HG02970 (cell line): ENCODE measurements at regions not wholly inside any gene's neighbourhood (a gene's known extent, or its start where the extent isn't known, plus 50 kb on each side); places are given as distances from the start of the nearest gene placed in this dataset.
A peak's percentile ranks its signal among the peaks of the same experiment; 100 is the strongest.
"Not testable (repeated sequence)": the region's sequence is repeated elsewhere in the genome, so short reads cannot be mapped to it uniquely, and the experiment has no call there.

Source experiments
- ATAC-seq: cut with Tn5 transposase; IDR thresholded peaks from one replicate; pipeline ENCODE4 v1.9.1; 2021; ENCODE audit warnings: mild to moderate bottlenecking, moderate library complexity, moderate number of reproducible peaks; ENCODE audit not compliant: unreplicated experiment, low FRiP score

DNA sequence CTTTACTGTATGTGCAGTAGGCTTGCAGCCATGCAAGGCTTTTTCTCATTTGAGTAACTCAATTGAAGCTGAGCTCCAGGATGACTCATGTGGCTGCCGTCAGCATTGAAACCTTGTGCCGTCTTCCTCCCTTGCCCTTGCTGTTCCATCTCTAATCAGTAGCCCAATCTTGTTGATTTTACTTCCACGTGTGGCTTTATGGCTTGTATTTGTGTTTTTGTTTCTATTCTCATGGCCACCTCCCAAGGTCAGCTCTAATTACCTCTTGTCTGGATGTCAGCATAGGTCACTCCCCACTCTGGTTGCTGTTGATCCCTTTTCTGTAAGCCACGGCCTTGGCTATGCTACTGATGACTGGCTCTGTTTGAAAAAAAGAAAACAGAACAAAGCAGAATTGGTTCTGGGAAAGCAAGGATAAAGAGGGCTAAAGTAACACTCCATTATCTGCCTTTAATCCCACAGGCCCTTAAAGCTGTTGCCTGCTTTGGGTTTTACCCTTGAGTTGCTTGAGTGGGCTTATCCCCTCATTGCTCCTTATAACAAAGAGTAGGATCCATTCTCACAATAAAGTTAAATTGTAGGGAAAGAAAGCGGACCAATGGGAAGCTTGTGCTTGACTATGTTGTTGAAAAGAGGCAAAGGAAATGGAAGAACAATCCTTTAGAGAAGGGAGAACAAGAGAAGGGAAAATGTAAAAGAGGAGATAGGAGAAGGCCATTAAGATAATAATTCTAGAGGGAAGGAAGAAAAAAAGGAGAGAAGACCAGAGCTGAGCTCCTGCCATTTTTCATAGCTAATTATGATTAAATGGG is 173.9 kb upstream of the PGRMC2 start:
- ATAC-seq = no peak

DNA sequence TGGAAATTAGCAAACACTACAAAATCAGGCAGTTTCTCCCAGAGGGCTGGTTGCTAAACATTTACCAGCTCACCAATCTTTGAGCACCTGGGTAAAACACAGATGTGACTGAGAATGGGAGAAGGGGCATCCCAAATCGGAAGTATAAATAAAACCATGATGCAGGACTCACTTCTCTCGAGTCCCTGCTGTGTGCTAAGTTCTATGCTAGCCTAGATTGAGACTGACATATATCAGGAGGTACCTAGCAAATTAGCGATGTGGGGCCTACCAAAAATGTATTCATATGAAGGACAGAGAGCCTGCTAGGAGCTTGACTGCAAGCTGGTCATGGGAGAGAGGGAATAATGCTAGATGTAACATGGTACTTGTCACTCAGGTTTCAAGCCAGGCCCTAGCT is 171.9 kb upstream of the PGRMC2 start:
- ATAC-seq = no peak

DNA sequence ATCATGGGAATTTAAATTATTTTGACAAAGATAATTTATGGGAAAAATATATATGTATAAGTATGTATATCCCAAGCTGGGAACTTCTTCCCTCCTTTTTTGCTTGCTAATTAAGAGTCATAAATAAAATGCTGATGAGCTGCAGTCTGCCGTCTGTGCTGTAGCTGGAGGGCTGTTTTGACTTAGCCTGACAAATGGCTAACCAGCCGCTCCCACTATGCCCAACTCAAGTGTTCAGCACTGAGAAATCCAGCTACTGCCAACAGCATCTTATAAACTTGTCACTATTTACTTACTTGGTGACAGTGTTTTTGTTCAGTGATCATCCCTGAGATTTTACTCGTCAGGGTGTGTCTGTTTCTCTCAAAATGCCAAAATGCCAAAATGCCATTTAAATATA is 171.2 kb upstream of the PGRMC2 start:
- no peak for ATAC-seq

DNA sequence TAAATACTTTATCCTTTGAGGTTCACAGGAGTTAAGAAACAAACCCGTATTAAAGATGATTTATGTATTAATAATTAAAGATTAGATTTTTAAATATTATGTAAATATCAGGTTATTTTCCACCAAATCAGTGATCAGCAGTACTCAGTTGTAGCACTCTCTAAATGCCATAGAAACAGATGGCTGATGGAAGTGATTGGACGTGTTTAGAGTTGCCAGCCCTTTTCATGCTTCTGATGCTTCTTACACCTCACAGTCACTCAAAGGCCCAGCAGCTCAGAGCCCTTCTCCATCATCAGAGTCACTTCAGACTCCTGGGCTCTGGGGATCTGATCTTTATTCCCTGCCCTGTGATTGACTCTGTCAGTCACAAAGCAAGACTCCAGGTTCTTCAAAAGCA is 170.1 kb upstream of the PGRMC2 start:
- no peak for ATAC-seq

DNA sequence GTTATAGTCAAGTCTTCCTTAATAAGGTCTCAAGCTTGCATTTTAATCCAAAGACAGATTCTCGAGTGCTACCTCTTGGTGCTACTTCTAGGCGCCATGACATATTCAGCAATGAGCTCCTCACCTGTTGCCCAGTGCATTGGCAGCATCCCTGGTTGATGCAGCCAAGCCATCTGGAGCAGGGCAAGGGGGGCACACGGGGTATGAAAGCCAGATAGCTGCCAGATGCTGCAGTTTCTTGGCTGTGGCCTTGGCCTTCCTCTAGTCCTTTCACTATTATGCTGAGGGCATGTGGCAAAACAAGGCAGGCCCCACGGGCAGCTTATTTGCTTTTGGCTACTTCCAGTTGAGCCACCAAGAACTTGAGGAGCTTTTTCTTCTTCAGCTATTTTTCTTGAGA is 168.6 kb upstream of the PGRMC2 start:
- no peak for ATAC-seq

DNA sequence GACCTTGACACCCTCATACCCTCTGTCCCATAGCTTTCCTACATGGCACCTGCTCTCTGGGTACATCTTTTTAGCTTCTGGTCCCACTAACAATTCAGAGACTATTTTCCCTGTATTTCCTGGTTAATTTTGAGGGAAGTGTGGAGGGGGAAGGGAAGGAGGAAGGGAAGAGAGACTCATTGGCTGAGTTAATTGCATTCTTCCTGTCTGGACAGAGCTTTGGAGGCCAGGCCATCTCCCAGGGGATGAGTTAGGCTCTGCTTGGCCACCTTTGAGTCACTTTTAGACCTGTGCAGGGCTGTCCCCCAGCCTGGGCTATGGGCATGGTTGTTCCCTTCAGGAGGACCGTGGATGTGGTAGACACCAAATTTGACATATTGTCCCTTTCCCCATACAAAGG is 167.9 kb upstream of the PGRMC2 start:
- no peak for ATAC-seq

DNA sequence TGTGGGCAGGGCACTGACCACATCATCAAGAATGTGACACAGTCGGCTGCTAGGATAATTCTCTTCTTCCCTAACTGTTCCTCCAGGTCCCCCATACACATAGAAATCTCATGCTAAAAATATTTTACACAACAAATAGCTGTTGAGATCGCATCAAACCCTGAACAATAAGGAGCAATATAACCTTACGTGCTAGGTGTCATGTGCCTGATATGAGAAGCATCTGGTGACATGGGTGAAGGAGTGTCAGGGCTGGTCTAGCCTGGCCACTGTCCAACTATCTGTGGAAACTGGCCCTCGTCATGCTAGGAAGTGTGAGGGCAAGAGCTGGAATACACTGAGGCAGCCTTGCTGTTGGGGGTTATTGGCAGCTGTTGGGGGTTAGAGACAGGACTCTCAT is 167.3 kb upstream of the PGRMC2 start:
- ATAC-seq = no peak

DNA sequence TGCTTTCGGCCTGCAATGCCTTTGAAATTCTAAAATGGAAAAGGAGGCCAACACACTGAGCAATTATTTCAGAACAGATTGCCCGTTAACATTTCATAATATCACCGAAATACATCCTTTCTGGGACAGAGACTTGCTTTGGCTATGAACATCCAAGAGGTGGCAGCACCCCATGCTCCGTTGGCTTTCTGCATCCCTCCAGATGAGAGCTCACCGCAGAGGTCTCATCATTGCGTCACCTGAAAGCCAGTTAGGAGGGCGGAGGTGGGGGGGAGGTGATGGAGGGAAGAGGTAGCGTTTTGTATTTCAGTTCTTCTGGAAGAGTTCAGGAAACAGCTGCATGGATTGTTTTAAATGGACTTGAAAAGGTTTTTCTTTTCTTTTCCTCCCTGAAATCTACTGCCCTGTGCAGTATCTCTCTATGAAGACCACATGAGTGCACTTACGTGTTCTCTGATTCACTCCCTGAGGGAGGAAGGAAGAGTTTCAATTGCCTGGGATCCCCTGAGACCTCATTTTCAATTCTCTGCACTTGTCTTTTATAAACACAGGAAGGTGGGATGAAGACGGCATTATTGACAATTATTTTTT is 166.8 kb upstream of the PGRMC2 start:
- peak; percentile 92 for ATAC-seq

DNA sequence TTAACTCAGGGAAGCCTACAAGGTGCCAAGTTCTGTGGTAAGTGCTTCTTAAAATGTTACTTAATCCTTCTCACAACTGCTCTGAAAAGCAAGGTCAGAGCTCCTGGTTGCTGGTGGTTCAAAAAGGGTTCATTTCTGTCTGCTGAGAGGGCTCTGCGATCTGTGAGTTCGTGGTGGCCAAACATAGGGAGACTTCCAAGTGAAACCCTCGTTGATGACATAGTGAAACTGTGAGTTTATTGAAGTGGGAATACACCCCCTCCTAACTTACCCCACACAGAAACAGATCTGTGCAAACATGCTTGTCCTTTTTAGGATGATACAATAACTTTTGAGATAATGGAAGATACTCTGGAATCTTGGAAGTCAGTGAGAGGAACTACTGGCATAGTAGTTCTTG is 164.8 kb upstream of the PGRMC2 start:
- no peak for ATAC-seq

DNA sequence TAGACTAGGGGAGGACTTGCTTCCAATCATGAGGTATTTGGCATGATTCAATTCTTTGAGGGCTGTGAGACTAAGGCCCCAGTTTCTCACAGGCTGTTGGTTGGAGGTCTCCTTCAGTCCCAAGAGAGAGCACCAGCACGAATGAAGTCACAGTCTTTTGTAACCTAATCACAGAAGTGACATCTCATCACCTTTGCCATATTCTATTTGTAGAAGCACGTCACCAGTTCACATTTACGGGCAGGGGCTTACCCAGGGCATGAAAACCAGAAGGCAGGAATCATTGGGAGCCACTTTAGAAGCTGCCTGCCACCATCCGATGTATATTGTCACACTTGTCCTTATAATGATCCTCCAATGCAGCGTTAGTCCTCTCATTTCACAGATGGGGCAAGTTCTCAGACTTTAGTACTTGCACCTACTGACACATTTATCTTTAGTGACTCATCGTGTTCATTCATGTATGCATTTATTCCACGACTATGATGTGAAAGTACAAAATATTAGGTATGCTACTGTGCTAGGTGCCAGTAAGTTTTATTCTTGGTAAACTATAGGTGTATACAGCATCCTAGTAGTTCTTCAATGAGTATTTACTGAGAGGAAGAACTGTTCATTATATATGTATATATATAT is 163.8 kb upstream of the PGRMC2 start:
- no peak for ATAC-seq

DNA sequence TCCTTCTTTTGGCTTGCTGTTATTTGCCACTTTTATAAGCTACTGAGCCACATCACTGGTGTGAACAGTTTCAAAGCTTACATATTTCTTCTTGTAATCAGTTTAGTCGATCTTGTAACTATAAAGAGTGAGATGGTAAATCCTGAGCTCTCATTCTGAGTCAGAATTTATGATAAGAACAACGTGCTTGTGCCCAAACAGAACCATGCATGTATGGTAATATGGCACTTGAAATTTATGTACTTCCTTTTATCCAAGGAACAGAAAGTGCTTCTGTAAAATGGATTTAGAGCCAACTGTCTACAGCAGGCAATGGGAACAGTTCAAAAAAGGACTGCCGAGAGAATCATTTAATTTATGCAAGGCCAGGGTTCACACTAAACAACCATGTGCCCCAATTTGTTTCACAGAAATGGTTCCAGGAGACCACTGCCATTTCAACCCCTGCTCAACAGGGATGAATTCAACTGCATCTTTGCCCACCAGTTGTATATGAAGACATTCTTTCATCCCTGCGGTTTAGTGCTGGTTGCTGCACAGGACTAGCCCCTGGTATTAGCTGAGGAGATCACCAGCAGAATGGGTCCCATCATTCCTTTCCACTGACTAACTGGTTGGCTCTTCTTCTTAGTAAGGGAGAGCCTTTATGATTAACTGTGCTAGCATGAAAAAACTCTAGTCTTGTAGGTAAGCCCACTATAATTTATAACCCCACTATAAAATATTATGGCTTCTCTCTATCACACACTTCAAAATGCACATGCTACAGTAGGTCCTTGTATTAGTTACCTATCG is 162.9 kb upstream of the PGRMC2 start:
- ATAC-seq = no peak

DNA sequence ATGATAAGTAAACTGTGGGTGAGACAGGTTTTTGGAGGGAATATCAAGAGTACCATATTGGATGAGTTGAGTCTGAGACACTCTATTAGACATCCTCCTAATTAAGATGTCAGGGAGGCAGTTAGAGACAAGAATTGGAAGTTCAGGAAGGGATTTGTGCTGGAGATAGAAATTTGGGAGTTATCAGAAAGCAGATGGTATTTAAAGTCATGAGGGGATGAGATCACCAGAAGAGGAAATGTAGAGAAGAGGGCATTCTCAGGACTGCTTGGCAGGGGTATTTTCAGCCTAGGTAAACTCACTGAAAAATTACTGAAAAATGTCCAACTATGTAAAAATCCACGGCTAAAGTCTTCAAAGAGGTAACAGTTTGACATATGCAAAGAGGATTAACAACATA is 161.6 kb upstream of the PGRMC2 start:
- ATAC-seq = no peak

DNA sequence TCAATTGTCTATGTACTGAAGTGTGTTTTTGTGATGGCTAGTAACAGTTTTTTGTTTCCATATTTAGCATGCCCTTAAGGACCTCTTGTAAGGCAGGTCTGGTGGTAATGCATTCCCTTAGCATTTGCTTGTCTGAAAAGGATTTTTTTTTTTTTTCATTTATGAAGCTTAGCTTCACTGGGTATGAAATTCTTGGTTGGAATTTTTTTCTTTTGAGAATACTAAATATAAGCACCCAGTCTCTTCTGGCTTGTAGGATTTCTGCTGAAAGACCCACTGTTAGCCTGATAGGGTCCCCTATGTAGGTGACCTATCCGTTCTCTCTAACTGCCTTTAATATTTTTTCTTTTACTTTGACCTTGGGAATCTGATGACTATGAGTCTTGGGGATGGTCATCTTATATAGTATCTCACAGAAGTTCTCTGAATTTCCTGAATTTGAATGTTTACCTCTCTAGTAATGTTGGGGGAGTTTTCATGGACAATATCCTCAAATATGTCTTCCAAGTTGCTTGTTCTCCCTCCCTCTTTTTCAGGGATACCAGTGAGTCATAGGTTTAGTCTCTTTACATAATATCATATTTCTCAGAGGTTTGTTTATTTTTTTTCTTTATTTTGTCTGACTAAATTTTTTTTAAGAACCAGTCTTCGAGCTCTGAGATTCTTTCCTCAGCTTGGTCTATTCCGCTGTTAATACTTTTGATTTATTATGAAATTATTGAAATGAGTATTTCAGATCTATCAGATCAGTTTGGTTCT is 157.1 kb upstream of the PGRMC2 start:
- ATAC-seq = no peak

DNA sequence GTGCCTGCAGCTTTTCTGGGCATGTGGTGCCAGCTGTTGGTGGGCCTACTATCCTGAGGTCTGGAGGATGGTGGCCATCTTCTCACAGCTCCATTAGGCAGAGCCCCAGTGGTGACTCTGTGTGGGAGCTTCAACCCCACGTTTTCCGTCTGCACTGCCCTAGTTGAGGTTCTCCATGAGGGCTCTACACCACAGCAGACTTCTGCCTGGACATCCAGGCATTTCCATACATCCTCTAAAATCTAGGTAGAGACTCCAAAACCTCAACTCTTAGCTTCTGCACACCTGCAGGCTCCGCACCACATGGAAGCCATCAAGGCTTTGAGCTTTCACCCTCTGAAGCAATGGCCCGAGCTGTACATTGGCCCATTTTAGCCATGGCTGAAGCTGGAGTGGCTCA is 153.3 kb upstream of the PGRMC2 start:
- no peak for ATAC-seq

DNA sequence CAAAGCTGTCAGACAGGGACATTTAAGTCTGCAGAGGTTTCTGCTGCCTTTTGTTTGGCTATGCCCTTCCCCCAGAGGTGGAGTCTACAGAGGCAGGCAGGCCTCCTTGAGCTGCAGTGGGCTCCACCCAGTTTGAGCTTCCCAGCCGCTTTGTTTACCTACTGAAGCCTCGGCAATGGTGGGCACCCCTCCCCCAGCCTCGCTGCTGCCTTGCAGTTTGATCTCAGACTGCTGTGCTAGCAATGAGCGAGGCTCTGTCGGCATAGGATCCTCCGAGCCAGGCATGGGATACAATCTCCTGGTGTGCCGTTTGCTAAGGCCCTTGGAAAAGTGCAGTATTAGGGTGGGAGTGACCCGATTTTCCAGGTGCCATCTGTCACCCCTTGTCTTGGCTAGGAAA is 149.4 kb upstream of the PGRMC2 start:
- not testable (repeated sequence) for ATAC-seq

DNA sequence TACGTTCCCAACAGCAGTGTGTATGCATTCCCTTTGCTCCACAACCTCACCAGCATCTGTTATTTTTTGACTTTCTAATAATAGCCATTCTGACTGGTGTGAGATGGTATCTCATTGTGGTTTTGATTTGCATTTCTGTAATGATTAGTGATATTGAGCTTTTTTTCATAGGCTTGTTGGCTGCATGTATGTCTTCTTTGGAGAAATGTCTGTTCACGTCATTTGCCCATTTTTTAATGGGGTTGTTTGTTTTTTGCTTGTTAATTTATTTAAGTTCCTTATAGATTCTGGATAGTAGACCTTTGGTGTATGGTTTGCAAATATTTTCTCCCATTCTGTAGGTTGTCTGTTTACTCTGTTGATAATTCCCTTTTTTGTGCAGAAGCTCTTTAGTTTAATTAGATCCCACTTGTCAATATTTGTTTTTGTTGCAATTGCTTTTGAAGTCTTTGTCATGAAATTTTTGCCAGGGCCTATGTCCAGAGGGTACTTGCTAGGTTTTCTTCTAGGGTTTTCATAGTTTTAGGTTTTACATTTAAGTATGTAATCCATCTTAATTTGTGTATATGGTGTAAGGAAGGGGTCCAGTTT is 141.5 kb upstream of the PGRMC2 start:
- ATAC-seq = not testable (repeated sequence)

DNA sequence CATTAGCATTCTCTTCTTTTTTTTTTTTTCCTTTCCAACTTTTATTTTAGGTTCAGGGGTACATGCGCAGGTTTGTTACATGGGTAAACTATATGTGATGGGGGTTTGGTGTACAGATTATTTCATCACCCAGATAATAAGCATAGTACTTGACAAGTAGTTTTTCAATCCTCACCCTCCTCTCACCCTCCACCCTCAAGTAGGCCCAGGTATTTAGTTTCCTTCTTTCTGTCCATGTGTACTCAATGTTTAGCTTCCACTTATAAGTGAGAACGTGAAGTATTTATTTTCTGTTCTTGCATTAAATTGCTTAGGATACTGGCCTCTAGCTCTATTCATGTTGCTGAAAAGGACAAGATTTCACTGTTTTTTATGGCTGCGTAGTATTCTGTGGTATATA is 140.8 kb upstream of the PGRMC2 start:
- ATAC-seq = no peak

DNA sequence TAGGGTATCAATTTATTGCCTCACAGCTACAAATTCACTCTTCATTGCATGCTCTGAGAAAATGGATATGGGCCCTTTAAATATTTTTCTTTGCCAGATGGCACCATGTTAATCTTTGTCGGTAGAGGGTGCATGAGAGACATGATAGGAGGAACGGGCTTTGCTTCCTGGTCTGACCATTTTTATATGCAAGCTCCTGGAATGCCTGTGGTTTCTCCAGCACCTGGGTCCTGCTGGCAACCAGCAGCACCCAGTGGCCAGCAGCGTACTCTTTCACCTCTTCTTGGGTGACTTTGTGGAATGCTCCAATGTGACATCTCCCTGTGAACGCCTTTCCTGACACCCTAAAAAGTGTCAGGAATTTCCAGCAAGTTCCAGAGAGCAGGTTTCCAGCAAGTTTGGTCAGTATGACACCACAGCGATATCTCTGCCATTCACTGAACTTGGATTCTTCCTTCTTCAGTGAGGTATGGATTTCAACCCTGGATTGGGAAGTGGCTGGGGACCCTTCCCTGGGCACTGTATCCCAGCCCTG is 140.3 kb upstream of the PGRMC2 start:
- ATAC-seq = no peak

DNA sequence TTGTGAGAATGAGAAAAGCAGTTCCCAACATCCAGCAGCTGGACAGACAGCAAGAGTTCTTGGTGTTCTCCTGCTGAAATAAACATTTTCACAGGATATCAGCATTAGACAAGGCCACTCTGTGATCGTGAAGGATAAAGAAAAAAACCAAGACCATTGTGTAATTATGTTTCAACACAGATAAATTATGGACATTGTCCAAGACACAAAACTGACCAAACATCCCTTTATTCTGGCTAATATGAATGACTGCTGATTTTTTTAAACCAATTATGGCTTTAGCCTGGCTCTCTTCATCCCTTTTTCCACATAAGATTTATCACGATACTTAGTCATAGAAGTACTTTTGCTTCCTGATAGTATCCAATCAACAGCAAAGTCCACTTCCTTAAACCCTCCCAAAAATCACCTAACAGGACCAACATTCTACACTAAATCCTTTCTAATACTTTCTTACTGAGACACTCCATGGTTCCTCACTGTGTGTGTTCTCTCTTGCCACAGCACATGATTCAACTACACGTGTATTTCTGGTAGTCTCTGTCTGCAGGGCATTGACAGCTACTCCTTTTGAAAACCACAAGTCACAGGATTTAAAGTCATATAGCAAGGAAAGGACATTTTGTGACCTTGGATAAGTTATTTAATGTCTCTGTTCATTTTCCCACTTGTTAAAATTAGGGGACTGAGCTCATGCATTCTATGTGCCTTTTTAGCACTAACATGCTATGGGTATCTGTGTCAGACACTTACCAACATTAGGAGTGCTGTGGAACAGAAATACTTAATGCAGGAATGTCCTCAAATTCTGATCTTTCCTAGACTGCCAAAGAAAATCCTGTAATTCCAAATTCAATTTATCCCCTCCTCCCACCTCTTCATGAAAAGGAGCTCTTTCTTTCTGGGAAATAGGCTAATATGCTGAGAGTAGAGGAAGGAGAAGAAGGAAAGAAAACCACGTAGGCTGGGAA is 137.2 kb upstream of the PGRMC2 start:
- ATAC-seq = no peak
